LNCAP (cell line): ENCODE measurements at regions not wholly inside any gene's neighbourhood (a gene's known extent, or its start where the extent isn't known, plus 50 kb on each side); places are given as distances from the start of the nearest gene placed in this dataset.

ENCODE experiments used
- TF ChIP-seq, protein P1 (sequence below): fragments of 450-650 bp; IDR thresholded peaks from 2 replicates; pipeline ENCODE4 v1.5.1; 2017; ENCODE audit warnings: mild to moderate bottlenecking

DNA sequence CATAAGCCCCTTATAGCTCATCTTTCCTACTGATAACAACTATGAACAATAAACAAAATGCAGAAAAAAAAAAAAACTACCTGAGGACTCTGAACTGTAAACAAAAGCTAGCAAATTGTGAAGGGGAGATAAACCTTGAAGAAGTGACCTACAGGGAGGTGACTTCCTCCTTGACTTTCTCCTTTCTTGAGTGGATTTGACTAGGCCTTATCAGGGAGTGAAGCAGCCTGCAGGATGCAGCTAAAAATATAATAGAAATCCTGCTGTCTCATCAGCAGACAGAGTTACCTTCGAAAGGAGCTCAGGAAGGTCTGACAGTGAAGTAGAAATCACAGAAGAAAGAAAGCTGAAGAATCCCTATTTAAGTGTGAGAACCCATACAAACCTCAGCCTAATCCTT, 322.0 kb upstream of the HTR1E start:
- TF ChIP-seq, protein P1, sequence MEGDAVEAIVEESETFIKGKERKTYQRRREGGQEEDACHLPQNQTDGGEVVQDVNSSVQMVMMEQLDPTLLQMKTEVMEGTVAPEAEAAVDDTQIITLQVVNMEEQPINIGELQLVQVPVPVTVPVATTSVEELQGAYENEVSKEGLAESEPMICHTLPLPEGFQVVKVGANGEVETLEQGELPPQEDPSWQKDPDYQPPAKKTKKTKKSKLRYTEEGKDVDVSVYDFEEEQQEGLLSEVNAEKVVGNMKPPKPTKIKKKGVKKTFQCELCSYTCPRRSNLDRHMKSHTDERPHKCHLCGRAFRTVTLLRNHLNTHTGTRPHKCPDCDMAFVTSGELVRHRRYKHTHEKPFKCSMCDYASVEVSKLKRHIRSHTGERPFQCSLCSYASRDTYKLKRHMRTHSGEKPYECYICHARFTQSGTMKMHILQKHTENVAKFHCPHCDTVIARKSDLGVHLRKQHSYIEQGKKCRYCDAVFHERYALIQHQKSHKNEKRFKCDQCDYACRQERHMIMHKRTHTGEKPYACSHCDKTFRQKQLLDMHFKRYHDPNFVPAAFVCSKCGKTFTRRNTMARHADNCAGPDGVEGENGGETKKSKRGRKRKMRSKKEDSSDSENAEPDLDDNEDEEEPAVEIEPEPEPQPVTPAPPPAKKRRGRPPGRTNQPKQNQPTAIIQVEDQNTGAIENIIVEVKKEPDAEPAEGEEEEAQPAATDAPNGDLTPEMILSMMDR: no peak

DNA sequence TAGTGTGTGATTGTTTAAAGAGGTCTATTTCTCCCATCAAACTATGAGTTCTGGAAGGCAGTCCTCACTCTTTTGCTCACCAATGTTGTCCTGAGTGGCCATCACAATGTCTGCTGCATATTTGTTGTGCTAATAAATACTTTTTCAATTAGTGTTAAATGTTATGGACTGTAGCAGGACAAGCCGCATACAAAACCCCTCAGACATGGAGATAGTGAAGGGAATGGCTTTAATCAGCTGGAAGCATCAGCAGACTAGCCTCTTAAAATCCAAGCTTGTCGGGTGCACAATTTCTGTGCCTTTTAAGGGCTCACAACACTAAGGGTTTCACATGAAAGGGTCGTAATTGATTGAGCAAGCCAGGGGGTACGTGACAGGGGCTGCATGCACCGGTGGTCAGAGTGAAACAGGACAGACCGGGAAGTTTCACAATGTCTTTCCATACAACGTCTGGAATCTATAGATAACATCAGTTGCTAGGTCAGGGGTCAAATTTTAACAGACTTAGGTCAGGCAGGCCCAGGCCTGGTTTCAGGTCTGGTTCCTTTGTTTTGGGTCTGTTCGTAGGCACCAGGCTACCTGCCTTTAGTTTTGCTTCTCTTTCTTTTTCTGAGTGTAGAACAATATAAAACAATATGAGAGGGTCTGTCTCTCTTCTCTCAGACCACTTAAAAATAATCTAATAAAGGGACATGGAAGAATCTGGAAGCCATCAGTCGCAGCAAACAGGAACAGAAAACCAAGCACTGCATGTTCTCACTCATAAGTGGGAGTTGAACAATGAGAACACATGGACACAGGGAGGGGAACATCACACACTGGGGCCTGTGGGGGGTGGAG, 327.6 kb upstream of the HTR1E start:
- TF ChIP-seq, protein P1: no peak

DNA sequence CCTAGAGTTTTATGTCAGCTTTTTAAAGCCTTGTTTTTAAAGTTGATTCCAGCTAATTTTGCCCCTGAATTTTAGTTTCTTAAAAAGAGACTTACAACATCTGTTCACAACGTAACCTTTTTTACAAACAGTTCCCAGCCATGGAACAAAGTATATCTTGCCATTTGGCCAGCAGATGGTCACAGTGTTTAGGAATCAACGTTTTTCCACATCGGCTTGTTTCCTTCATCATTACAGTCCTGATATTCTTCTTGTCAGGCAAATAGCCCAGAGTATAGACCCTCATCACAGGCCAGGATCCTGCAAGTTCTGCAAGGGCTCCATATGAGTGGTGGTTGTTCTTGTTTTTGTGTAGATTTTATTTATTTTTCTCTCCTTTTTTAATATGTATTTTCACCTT, 341.7 kb upstream of the HTR1E start:
- TF ChIP-seq, protein P1: no peak

DNA sequence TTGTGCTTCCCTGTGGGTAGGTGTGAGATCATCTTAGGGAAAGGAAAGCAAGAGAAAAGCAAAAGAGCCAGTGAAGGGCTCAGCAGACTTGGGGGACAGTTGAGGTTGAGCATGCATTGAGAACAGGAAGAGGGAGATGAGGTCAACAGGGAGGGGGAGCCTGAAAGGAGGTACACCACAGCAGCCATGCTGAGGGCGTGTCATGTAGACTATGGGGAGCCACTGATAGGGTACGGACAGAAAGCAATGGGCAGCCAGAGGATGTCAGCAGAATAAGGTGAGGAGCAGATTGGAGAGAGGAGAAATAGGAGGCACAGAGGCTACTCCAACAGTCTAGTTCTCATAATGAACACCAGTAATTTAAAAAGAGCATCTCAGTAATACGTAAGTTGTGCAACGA, 351.1 kb upstream of the HTR1E start:
- TF ChIP-seq, protein P1: no peak

DNA sequence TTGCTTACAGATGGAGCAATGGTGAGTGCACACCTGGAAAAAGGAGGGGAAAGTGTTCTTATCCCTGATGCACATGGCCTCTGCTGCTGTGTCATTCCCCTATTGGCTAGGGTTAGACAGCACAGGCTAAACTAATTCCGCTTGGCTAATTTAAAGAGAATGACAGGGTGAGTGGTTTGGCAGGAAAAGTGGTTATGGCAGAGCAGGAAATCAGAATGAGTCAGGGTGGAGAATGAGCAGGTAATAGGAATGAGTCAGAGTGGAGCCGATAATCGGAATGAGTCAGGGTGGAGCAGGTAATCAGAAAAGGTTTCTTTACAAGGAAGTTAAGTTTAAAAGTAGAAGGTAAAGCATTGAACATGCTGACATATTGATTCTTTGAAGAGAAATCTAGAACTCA, 355.5 kb upstream of the HTR1E start:
- TF ChIP-seq, protein P1: no peak

DNA sequence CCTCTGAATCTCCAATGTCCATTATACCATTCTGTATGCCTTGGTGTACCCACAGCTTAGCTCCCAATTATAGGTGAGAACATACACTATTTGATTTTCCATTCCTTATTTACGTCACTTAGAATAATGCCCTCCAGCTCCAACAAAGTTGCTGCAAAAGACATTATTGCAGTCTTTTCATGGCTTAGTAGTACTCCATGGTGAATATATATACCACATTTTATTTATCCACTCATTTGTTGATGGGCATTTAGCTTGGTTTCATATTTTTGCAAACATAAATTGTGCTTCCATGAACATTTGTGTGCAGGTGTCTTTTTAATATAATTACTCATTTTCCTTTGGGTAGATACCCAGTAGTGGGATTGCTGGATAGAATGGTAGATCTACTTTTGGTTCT, 374.1 kb upstream of the HTR1E start:
- TF ChIP-seq, protein P1: no peak

DNA sequence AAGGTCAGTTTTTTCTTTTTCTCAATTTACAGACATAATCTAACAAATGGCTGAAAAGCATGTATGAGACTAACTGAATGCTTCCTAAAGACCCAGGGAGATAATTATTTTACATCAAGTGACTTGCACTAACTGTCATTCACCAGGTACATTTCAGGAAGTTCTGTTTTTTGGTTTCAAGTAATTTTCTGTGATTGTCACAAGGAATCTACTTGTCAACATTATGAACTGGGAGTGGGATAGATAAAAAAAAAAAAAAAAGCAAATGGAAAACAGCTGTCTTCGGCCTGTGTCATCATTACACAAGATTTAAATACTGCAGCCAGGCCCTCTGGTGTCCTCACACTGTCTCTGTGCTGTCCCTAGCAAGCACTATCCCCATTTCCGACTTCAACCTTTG, 379.0 kb upstream of the HTR1E start:
- TF ChIP-seq, protein P1: no peak
